Right renal cortex interstitium (tissue), 3 donors: ENCODE measurements at regions not wholly inside any gene's neighbourhood (a gene's known extent, or its start where the extent isn't known, plus 50 kb on each side); places are given as distances from the start of the nearest gene placed in this dataset.

ENCODE experiments used
- DNase-seq, 3 donors: peaks; one replicate each; pipeline ENCODE4 v3.0.0-alpha.2; 2013; ENCODE audit warnings: low read depth in 3 of 3, low spot score in 2 of 3

- DNase-seq = no peak
Observed at GRCh38 chr18:78696698-78697435, 282.8 kb upstream of the SALL3 start.

DNA sequence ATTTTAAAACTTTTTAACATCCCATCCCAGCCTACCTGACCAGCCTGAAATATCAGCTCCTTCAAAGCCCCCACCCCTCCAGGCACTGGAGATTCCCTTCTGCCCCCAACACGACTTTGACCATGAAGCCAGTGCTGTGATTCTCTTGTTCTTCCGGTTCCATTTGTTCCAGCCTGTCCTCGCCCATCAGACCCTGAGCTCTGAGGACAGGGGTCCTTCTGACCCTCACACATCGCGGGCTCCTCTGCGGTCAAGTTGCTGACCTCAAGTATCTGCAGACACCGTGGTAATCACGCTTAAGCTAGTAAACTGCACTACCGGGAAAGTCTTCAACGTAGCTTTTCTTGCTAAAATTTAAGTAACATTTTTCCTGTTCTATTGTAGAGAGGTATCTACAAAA, 282.2 kb upstream of the SALL3 start:
- DNase-seq = no peak

GRCh38 chr18:78698914-78699313, 280.7 kb upstream of the SALL3 start:
- no peak for DNase-seq

DNA sequence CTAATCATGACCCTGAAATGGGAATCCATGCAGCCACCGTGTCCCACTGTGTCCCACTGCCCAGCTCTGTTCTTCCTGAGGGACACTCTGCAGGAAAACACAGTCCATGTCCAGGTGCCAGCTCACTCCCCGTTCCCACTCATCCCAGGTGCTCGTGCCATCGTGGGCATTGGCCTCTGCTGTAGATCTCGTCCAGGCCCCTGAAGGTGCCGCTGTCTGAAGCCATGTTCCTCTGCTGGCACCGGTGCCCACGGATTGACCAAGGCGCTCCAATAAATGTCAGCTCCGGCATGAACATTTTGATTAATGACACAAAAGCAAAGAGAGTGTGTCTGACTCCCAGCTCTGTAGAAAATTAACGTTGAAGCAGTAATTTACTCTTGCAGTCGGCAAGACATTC, 280.1 kb upstream of the SALL3 start:
- no peak for DNase-seq

- DNase-seq = no peak
Observed at GRCh38 chr18:78701771-78702396, 277.7 kb upstream of the SALL3 start.

DNA sequence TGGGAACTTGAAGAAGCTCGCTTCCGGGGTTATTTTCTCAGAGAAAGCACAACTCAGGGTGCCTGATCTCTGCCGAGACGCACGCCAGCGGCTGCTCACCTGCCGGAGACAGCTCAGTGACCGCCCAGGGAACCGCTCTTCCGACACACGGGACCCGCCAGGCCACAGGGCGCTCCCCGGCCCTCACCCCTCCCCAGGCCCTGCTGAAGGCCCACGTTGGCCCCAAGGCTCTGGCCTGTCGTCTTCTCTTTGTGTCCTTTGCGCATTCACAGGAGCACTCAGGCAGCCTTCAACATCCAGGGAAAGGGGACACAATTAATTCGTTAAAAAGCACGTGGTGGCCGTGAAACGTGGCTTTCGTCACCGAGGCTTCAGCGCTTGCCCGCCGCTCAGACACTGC, 276.3 kb upstream of the SALL3 start:
- no peak for DNase-seq

GRCh38 chr18:78704971-78705461, 274.6 kb upstream of the SALL3 start:
- DNase-seq = no peak

DNA sequence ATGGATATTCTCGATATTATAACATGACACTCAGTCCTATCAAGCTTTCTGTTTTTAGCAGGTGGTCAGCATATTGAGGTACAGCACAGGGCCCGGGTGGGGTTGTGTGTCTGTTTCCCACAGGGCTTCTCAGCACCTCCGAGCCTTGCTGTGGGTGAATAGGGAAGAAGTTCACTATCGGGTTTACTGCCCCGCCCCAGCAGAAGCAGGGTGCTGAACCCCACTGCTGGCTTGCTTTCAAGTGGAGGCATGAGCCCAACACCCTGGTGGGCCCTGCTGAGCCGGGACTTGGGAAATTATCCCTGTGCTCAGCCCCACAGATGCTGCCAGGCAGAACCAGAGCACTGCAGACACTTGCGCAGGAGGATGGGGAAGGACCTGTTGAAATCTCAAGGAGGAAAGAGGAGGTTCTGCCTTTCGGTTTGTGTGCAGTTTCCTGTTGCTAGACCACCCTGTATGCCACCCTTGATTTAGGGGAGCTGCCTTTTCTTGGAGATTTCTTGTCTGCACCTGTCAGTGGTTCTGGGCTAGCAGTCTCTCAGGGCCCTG, 270.3 kb upstream of the SALL3 start:
- no peak for DNase-seq

DNA sequence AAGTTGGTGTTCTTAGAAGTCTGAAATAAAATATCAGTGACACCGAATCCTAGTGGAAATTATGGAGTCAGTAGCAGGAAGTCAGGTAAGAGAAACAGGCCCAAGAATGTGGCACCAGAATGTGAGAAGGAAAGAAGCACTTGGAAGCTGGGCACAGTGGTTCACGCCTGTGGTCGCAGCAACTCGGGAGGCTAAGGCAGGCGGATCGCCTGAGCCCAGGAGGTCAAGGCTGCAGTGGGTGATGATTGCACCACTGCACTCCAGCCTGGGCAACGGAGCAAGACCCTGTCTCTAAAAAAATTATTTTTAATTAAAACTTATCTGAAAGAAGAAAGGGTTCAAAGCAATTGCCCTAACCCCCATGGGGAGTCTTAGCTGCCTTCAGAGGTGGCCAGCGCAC, 268.3 kb upstream of the SALL3 start:
- no peak for DNase-seq

DNA sequence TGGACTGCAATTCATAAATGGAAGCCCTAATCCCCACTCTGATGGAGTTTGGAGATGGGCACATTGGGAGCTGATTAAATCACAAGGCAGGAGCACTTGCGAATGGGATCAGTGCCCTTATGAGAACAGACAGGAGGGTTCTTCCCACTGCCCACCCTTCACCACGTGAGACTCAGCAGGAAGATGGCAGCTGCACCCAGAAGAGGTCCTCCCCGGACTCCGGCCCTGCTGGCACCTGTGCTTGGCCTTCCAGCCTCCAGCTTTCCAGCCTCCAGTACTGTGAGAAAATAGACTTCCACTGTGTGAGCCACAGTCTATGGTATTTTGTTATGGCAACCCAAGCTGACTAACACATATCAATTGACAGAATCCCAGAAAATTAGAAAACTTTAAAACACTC, 267.6 kb upstream of the SALL3 start:
- no peak for DNase-seq

GRCh38 chr18:78713069-78713468, 266.5 kb upstream of the SALL3 start:
- no peak for DNase-seq

GRCh38 chr18:78713726-78714125, 265.9 kb upstream of the SALL3 start:
- no peak for DNase-seq

DNA sequence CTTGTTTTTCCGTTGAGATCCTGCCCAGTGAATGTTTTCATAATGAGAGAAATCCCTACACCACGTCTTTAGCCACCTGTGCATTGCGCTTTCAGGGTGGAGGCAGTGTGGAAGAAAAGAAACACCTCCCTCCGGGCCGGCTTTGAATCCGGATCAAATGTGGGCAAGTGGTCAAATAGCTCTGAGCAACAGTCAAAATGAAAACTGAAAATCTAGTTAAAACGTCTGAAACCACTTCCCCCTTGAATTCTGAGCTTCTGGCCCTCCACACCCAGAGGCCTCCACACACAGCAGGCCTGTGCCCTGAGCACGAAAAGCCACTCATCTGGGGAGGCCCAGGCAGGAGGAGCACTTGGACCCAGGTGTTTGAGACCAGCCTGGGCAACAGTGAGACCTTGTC, 263.6 kb upstream of the SALL3 start:
- DNase-seq = no peak

DNA sequence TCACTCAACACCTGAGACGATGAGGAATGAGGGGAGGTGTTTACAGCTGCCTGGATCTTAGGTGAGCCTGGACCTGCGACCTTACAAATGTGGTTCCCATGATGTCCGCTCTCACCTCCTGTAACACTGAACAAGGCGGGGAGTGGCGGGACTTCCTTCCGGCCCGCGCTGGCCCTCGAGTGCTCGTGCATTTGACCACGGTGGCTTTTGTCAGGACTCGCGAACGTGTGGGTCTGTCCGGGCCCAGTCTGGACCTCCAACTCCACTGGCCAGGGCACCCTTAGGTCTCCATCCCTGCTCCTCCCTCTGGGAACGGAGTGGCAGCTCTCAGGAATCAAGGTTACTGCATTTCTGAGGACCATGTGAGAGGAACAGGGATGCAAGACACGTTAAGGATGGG, 263.0 kb upstream of the SALL3 start:
- DNase-seq = no peak

GRCh38 chr18:78717051-78717765, 262.4 kb upstream of the SALL3 start:
- DNase-seq = no peak

GRCh38 chr18:78717766-78718150, 261.9 kb upstream of the SALL3 start:
- no peak for DNase-seq

DNA sequence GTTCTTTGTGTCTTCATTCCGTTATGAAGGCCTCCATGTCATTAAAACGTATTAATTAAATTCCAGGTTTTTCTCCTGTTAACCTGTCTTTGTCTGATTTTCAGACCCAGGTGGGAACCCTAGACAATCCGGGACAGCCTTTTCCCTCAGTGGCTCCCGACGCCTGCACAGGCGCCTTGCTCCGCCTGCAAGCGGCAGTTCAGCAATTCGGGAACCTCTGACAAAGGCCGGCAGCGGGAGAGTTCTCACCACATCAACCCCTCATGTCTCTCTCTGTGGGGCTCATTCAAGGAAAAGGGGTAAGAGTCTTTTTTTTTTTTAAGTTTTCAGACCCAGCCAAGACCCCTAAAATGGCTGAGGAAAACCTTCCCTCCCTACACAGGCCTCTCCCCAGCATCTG, 259.8 kb upstream of the SALL3 start:
- DNase-seq = no peak

DNA sequence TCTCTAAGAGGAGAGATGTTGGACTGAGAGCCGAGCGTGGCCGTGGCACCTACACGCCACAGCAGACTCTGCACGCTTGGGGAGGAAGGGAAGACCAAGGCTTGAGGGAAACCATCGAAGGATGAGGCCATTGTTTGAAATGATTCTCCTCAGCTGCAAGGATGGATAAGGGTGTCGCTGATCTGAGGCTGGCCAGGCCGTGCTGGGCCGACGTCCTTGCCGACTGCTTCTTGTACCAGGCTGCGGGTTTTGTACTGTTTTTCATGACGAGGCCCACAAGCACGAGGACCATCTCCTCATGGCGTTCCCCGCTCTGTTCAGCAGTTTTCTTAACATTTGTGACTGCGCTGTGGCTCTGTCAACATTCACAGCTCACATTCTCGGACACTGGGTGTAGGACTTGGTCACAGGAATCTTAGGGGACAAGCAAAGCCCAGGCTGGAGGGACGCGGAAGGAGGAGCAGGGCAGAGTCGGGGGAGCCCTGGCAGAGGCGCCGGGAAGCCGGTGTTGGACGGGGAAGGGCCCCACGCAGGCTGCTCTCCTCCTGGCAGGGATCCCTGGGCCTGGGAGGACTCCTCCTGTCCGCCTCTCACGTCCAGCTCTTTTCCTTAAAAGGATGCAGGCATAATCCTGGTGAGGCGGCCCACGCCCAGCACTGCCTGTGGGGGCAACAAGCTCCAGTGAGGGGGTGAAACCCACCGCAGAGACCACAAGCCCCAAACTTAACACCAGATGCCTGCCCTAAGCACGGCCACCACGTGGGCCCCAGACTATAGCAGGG, 259.0 kb upstream of the SALL3 start:
- no peak for DNase-seq

- no peak for DNase-seq
Observed at GRCh38 chr18:78721238-78721875, 258.3 kb upstream of the SALL3 start.

- no peak for DNase-seq
Observed at GRCh38 chr18:78721981-78722380, 257.6 kb upstream of the SALL3 start.
